ENCODE measurements at regions not wholly inside any gene's neighbourhood (a gene's known extent, or its start where the extent isn't known, plus 50 kb on each side); places are given as distances from the start of the nearest gene placed in this dataset.

GRCh38 chr2:239827523-239827890 is 197.6 kb downstream of the NDUFA10 start:
- no peak overlapping the region for H3K4me3 ChIP-seq
- TF ChIP-seq CAMTA2 (CRISPR knock-in tag; conservative IDR thresholded peaks at IDR 0.05) (no peak), IRF9 (tag; IDR thresholded peaks at IDR 0.05) (no peak), ARHGAP35 (IDR thresholded peaks at IDR 0.05; ENCODE audit: partially characterized antibody) (no peak), MITF (IDR thresholded peaks at IDR 0.05) (no peak), HMG20B (CRISPR knock-in tag; IDR thresholded peaks at IDR 0.05) (no peak), MEF2A (IDR thresholded peaks at IDR 0.05; ENCODE audit: control insufficient read depth, low read depth, low read length) (no peak), ZNF707 (CRISPR knock-in tag; conservative IDR thresholded peaks at IDR 0.05) (no peak), CLOCK (CRISPR knock-in tag; IDR thresholded peaks at IDR 0.05; ENCODE audit: borderline replicate concordance) (no peak), NFXL1 (CRISPR knock-in tag; IDR thresholded peaks at IDR 0.05) (no peak), MYBL2 (IDR thresholded peaks at IDR 0.05; ENCODE audit: low read depth) (no peak), MYBL2 (CRISPR knock-in tag; IDR thresholded peaks at IDR 0.05; ENCODE audit: borderline replicate concordance) (no peak)
- TF ChIP-seq, protein P1, sequence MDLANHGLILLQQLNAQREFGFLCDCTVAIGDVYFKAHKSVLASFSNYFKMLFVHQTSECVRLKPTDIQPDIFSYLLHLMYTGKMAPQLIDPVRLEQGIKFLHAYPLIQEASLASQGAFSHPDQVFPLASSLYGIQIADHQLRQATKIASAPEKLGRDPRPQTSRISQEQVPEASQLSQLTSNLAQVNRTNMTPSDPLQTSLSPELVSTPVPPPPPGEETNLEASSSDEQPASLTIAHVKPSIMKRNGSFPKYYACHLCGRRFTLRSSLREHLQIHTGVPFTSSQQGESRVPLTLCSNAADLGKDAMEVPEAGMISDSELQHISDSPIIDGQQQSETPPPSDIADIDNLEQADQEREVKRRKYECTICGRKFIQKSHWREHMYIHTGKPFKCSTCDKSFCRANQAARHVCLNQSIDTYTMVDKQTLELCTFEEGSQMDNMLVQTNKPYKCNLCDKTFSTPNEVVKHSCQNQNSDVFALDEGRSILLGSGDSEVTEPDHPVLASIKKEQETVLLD (IDR thresholded peaks at IDR 0.05), result no peak
- TF ChIP-seq, protein P2, sequence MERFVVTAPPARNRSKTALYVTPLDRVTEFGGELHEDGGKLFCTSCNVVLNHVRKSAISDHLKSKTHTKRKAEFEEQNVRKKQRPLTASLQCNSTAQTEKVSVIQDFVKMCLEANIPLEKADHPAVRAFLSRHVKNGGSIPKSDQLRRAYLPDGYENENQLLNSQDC (CRISPR knock-in tag; IDR thresholded peaks at IDR 0.05), result no peak
- TF ChIP-seq, protein P3, sequence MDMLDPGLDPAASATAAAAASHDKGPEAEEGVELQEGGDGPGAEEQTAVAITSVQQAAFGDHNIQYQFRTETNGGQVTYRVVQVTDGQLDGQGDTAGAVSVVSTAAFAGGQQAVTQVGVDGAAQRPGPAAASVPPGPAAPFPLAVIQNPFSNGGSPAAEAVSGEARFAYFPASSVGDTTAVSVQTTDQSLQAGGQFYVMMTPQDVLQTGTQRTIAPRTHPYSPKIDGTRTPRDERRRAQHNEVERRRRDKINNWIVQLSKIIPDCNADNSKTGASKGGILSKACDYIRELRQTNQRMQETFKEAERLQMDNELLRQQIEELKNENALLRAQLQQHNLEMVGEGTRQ (CRISPR knock-in tag; IDR thresholded peaks at IDR 0.05), result no peak
- TF ChIP-seq, protein P4, sequence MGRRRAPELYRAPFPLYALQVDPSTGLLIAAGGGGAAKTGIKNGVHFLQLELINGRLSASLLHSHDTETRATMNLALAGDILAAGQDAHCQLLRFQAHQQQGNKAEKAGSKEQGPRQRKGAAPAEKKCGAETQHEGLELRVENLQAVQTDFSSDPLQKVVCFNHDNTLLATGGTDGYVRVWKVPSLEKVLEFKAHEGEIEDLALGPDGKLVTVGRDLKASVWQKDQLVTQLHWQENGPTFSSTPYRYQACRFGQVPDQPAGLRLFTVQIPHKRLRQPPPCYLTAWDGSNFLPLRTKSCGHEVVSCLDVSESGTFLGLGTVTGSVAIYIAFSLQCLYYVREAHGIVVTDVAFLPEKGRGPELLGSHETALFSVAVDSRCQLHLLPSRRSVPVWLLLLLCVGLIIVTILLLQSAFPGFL (CRISPR knock-in tag; IDR thresholded peaks at IDR 0.05), result no peak
- H3K4me2 ChIP-seq (ENCODE audit: insufficient read depth, low read length), result no peak overlapping the region
- H3K27ac ChIP-seq (ENCODE audit: extremely low read depth, low read depth, low read length), result no peak overlapping the region
- in situ Hi-C loops (cut with MboI), result no loop called here
- BruUV-seq (replicated peaks), result no TSS peak
- no peaks in the 10 kb centered on the region for H3K9me3 ChIP-seq (replicated peaks; ENCODE audit: control insufficient read depth, insufficient read depth, low read depth, low read length)
- POLR2A ChIA-PET, result no interaction called here
- ATAC-seq (no peak), FAIRE-seq (no peak), DNase-seq (ENCODE audit: extremely low read depth in 1 of 4, low spot score in 3 of 4) (no peak)
- H3K9ac ChIP-seq (ENCODE audit: insufficient read depth in 1 of 2, low read depth in 2 of 2, low read length in 2 of 2), result no peak overlapping the region
- 20% methylated on average over 6 of the region's 11 CpGs for WGBS (ENCODE audit: insufficient coverage, low coverage, missing lambda C conversion rate)
- no peak overlapping the region for H2AFZ ChIP-seq (ENCODE audit: low read depth, low read length)
- H3K9me1 ChIP-seq (ENCODE audit: control insufficient read depth, insufficient read depth, low read length), result no peaks in the 10 kb centered on the region
- CTCF ChIA-PET (ENCODE audit: low intra/inter-chr PET ratio), result no interaction called here
- H4K20me1 ChIP-seq (replicated peaks; ENCODE audit: control insufficient read depth, insufficient read depth, low read length), result no peaks in the 10 kb centered on the region
- no peaks in the 10 kb centered on the region; a peak in 1 of 5 replicates for H3K4me1 ChIP-seq (replicated peaks in 1 of 2; ENCODE audit: control insufficient read depth in 2 of 2, insufficient read depth in 2 of 2, low read length in 2 of 2)
- H3K36me3 ChIP-seq (ENCODE audit: control insufficient read depth, insufficient read depth, low read length), result no peaks in the 10 kb centered on the region
- intact Hi-C loops (cut with micrococcal nuclease), result no loop called here
- peaks cover 0 to 55% of the 10 kb centered on the region in 2 experiments; a peak in 2 of 5 replicates for H3K27me3 ChIP-seq (ENCODE audit: control insufficient read depth in 2 of 2, insufficient read depth in 2 of 2, low read length in 2 of 2)
- no peaks in the 10 kb centered on the region for H3K79me2 ChIP-seq (ENCODE audit: control insufficient read depth, insufficient read depth, low read length)
